Ectodermal cell (in vitro differentiated cells): ENCODE measurements at regions not wholly inside any gene's neighbourhood (a gene's known extent, or its start where the extent isn't known, plus 50 kb on each side); places are given as distances from the start of the nearest gene placed in this dataset.

Experiments
- H3K27ac ChIP-seq: 2 replicates; pipeline ENCODE4 v1.7.0; 2013; ENCODE audit warnings: mild to moderate bottlenecking, low read depth, low read length; ENCODE audit not compliant: insufficient read depth, poor library complexity, severe bottlenecking
- H3K27me3 ChIP-seq: 2 replicates; pipeline ENCODE4 v1.7.0; 2013; ENCODE audit warnings: mild to moderate bottlenecking, low read length; ENCODE audit not compliant: insufficient read depth, control insufficient read depth, poor library complexity, severe bottlenecking
- H3K36me3 ChIP-seq: one replicate; pipeline ENCODE4 v1.7.0; 2013; ENCODE audit warnings: low read length; ENCODE audit not compliant: control insufficient read depth, insufficient read depth
- H3K4me1 ChIP-seq: one replicate; pipeline ENCODE4 v1.7.0; 2013; ENCODE audit warnings: low read length; ENCODE audit not compliant: control insufficient read depth, insufficient read depth
- H3K4me3 ChIP-seq: 2 replicates; pipeline ENCODE4 v1.7.0; 2013; ENCODE audit warnings: low read depth, low read length, control low read depth; ENCODE audit not compliant: insufficient read depth
- H3K9me3 ChIP-seq: 2 replicates; pipeline ENCODE4 v1.7.0; 2013; ENCODE audit warnings: mild to moderate bottlenecking, low read length, moderate library complexity; ENCODE audit not compliant: control insufficient read depth
- WGBS, 2 experiments: methylation state at CpG; one replicate each; pipeline ENCODE4 v1.1.7; 2013; ENCODE audit warnings: missing lambda C conversion rate in 2 of 2; 5-methylcytosine and 5-hydroxymethylcytosine counted together

DNA sequence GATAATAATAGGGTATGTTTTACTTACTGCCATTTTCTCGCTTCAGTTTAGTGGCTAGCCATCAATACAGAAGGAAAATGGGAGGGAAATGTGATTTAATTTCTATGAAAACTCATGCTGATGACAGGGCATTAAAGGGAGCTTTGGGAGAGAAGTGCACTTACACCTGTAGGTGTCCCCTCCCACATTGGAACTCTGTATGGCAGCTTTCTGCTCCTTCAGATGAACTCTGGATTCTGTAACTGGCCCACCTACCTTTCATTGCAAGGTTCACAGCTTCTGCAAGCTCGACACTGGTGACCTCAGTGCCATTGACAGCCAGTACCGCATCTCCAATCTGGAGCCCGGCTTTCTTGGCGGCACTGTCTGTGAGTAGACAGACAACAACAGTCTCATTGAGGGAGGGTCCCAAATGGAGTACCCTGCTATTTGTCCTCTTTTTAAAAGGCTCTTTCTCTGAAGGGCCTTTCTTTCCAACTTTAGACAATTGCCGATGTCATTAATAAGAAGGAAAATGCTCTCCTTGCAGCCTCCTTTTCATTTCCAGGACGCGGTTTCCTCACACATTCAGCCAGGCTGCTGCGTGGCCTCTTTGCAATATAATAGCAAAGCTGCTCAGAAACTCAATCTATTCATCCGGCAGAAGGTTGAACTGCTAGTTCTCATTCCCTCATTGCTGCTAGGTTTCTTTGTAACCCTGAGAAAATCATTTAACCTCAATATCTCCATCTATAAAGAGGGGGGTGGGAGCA is 63.6 kb downstream of the NUDT12 start:
- H3K36me3 ChIP-seq = no peaks in the 10 kb centered on the region

GRCh38 chr5:103498211-103498610 is 64.4 kb downstream of the NUDT12 start:
- Histone ChIP-seq H3K36me3 (no peaks in the 10 kb centered on the region), H3K4me1 (peaks cover 12% of the 10 kb centered on the region), H3K9me3 (no peaks in the 10 kb centered on the region), H3K4me3 (no peak overlapping the region), H3K27ac (no peak overlapping the region), H3K27me3 (no peaks in the 10 kb centered on the region)
- WGBS, 2 experiments = 85 to 91% methylated on average over 1 of the region's 1 CpG

More for the DNA sequence above, 63.6 kb downstream of the NUDT12 start:
- Histone ChIP-seq H3K27ac (peak overlapping the region; percentile 77), H3K9me3 (no peaks in the 10 kb centered on the region), H3K4me3 (no peak overlapping the region), H3K4me1 (peaks cover 12% of the 10 kb centered on the region), H3K27me3 (no peaks in the 10 kb centered on the region)
- 27 to 30% methylated on average over 10 of the region's 10 CpGs for whole genome bisulfite sequencing, 2 experiments

GRCh38 chr5:103497781-103498180 is 64.8 kb downstream of the NUDT12 start:
- Histone ChIP-seq H3K27ac (no peak overlapping the region), H3K4me3 (no peak overlapping the region), H3K9me3 (no peaks in the 10 kb centered on the region), H3K27me3 (no peaks in the 10 kb centered on the region), H3K36me3 (no peaks in the 10 kb centered on the region), H3K4me1 (peaks cover 12% of the 10 kb centered on the region)
- WGBS, 2 experiments = 90 to 100% methylated on average over 2 to 3 of the region's 3 CpGs

GRCh38 chr5:103490030-103490739 is 72.4 kb downstream of the NUDT12 start:
- no peak overlapping the region for H3K4me3 ChIP-seq
- no peak overlapping the region for H3K27ac ChIP-seq
- H3K4me1 ChIP-seq = no peaks in the 10 kb centered on the region
- H3K36me3 ChIP-seq = no peaks in the 10 kb centered on the region
- 73 to 87% methylated on average over 3 to 4 of the region's 4 CpGs for WGBS, 2 experiments
- H3K9me3 ChIP-seq = no peaks in the 10 kb centered on the region
- H3K27me3 ChIP-seq = no peaks in the 10 kb centered on the region

DNA sequence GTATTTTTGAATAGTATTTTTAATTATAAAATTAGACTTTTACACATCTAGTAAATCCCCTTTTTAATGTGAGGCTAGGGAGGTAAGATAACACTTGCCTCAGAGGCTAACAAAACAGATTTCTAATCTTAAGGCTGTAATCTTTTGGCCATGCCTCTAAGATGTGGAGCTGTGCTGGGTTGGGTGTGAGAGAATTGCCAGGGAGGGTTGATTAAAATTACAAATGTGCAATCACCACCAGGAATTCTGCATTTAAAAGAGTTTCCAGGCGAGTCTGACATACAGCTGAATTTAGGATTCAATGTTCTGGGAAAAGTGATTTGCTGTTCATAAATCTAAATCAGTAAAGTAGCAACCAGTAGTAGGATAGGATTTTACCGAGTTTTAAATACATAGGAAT is 73.3 kb downstream of the NUDT12 start:
- H3K9me3 ChIP-seq = no peaks in the 10 kb centered on the region
- H3K4me1 ChIP-seq = no peaks in the 10 kb centered on the region
- WGBS, 2 experiments = 44 to 67% methylated on average over 2 of the region's 2 CpGs
- H3K36me3 ChIP-seq = no peaks in the 10 kb centered on the region
- no peak overlapping the region for H3K27ac ChIP-seq
- no peaks in the 10 kb centered on the region for H3K27me3 ChIP-seq
- H3K4me3 ChIP-seq = no peak overlapping the region

DNA sequence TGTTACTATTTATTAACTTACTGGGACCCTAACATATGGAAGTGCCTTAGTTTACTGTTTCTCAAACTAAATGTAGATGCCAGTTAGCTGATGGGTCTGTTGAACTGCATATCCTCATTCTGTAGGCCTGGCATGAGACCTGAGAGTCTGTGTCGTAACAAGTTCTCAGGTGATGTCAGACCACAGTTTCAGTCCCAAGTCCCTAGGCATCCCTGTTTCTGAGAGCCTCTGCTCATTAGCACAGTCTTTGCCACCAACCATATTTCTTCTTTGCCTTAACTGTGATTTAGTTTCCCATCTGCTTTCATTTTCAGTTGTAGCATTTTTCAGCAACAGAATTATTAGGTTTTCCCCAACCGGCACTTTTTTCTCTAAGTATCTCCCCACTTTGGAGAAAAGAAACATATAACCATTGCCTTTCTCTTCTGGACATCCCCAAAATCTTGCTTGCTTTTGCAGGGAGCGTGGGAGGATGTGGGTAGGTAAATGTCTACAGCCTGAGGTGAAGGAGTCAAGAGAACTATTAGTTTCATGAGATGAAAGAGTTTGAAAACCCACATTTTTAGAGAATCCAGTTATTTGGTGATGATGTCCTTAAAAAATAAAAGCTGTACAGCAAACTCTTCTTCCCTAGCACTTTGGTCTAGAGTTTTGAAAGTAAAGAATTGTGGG is 74.6 kb downstream of the NUDT12 start:
- WGBS, 2 experiments = 94 to 96% methylated on average over 3 of the region's 3 CpGs
- no peaks in the 10 kb centered on the region for H3K36me3 ChIP-seq
- H3K27ac ChIP-seq = no peak overlapping the region
- no peaks in the 10 kb centered on the region for H3K27me3 ChIP-seq
- no peaks in the 10 kb centered on the region for H3K4me1 ChIP-seq
- H3K9me3 ChIP-seq = no peaks in the 10 kb centered on the region
- no peak overlapping the region for H3K4me3 ChIP-seq

DNA sequence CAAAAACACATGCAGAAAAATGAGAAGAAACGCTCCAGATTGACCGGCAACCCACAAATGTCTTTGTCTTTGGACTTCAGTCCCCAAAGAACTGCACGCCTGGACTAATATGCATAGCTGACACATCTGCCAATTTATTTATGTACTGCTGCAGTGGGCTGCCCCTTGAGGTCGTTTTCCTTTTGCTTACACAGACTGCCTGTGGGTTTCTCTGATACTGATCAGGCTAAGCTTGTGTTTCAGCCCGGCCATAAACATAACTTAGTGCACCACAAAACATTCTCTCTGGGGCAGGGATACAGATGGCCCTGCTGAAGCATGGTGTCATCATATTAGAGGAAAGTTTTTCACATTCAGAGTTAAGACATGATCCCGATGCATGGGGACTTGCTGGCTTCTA is 75.4 kb downstream of the NUDT12 start:
- Histone ChIP-seq H3K4me1 (no peaks in the 10 kb centered on the region), H3K4me3 (no peak overlapping the region), H3K36me3 (no peaks in the 10 kb centered on the region), H3K27me3 (no peaks in the 10 kb centered on the region), H3K9me3 (no peaks in the 10 kb centered on the region), H3K27ac (no peak overlapping the region)
- WGBS, 2 experiments = 90 to 91% methylated on average over 6 of the region's 6 CpGs

DNA sequence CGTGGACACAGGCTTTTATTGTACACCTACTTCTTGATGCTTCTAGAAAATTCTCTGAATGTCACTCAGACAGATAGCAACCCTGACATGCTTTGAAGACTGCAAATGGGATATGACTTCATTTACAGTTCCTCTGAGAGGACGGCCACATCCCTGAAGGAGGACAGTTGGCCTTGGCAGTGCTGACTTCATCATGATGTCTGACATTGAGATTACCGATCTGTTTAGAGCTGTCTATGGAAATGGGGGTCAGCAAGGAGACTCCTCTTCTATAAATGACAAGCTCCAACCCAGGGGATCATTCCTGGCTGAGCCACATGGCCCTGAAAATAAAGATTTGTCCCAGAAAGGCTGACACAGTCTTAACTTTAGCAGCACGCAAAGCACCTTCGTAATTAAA is 75.8 kb downstream of the NUDT12 start:
- H3K9me3 ChIP-seq = no peaks in the 10 kb centered on the region
- WGBS, 2 experiments = 93 to 94% methylated on average over 5 of the region's 5 CpGs
- H3K4me1 ChIP-seq = no peaks in the 10 kb centered on the region
- no peaks in the 10 kb centered on the region for H3K27me3 ChIP-seq
- H3K27ac ChIP-seq = no peak overlapping the region
- H3K4me3 ChIP-seq = no peak overlapping the region
- no peaks in the 10 kb centered on the region for H3K36me3 ChIP-seq

GRCh38 chr5:103480246-103480645 is 82.3 kb downstream of the NUDT12 start:
- Histone ChIP-seq H3K27ac (no peak overlapping the region), H3K9me3 (no peaks in the 10 kb centered on the region), H3K27me3 (no peaks in the 10 kb centered on the region), H3K4me1 (no peaks in the 10 kb centered on the region), H3K4me3 (no peak overlapping the region), H3K36me3 (no peaks in the 10 kb centered on the region)
- 90 to 96% methylated on average over 3 of the region's 3 CpGs for WGBS, 2 experiments

GRCh38 chr5:103477678-103478077 is 84.9 kb downstream of the NUDT12 start:
- Histone ChIP-seq H3K27me3 (no peaks in the 10 kb centered on the region), H3K4me1 (no peaks in the 10 kb centered on the region), H3K4me3 (no peak overlapping the region), H3K9me3 (no peaks in the 10 kb centered on the region), H3K36me3 (no peaks in the 10 kb centered on the region), H3K27ac (no peak overlapping the region)
- WGBS, 2 experiments = 85 to 100% methylated on average over 1 of the region's 1 CpG
